Ovary (tissue), 3 donors: ENCODE measurements at regions not wholly inside any gene's neighbourhood (a gene's known extent, or its start where the extent isn't known, plus 50 kb on each side); places are given as distances from the start of the nearest gene placed in this dataset.

ENCODE experiments used
- CTCF ChIP-seq, 3 donors: fragments of 450-650 bp in 2 of 3; fragments of 200-600 bp in 1 of 3; IDR thresholded peaks; one replicate each; pipeline versions ENCODE4 v1.5.1 to v1.8.0; 2016 to 2022; ENCODE audit warnings: antibody characterized with exemption in 3 of 3, mild to moderate bottlenecking in 1 of 3
- EP300 ChIP-seq: sonication (generic); formaldehyde crosslinking; IDR thresholded peaks from one replicate; pipeline ENCODE4 v1.6.1; 2017; ENCODE audit warnings: antibody characterized with exemption
- POLR2A ChIP-seq: fragments of 450-650 bp; IDR thresholded peaks from one replicate; pipeline ENCODE4 v1.6.1; 2017; ENCODE audit warnings: antibody characterized with exemption, mild to moderate bottlenecking, moderate library complexity
- donor health status: DM: no; HTN: no; CAD: no.

DNA sequence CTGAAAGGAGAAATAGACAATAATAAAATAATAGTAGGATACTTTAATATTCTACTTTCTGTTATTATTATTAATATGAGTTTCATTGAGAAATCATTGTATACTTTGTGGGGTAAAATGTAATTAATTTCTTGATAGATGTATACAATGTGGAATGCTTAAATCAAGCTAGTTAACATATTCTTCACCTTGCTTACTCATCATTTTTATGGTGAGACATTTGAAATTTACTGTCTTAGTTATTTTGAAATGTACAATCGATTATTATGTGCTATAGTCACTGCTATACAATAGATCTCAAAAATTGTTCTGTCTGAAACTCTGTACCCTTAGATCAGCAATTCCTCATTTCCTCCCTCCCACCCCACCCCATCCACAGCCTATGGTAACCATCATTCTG lies 720.3 kb downstream of the RNF144B start:
- TF ChIP-seq CTCF (IDR thresholded peaks at IDR 0.05) (no peak), POLR2A (no peak), EP300 (no peak)
